PC-9 (cell line): ENCODE measurements at regions not wholly inside any gene's neighbourhood (a gene's known extent, or its start where the extent isn't known, plus 50 kb on each side); places are given as distances from the start of the nearest gene placed in this dataset.

Source experiments
- BruUV-seq: library from RNA; stranded (reverse); fragments of 400-500 nt; replicated peaks from 2 replicates; lab custom pipeline; 2021; lab: Mats Ljungman, UMichigan
- CTCF ChIA-PET: fragments of 300-600 bp; sonication (Branson Sonifier 250); formaldehyde crosslinking; loops from one replicate; lab custom pipeline; 2022; ENCODE audit warnings: antibody characterized with exemption; lab: Charles Lee
- POLR2A ChIA-PET: fragments of 300-600 bp; sonication (Branson Sonifier 250); formaldehyde crosslinking; loops from one replicate; lab custom pipeline; 2022; ENCODE audit warnings: antibody characterized with exemption; ENCODE audit not compliant: unreplicated experiment; lab: Charles Lee
- DNase-seq, 2 experiments: peaks; one replicate each; pipeline versions ENCODE4 v3.0.0 to v3.0.0-alpha.2; 2015 to 2022; ENCODE audit warnings: mixed read lengths in 1 of 2
- H2AFZ ChIP-seq: fragments of 200-600 bp; sonication (generic); 2 replicates; pipeline ENCODE4 v1.8.1; 2017; ENCODE audit warnings: antibody characterized with exemption
- H3F3A ChIP-seq: fragments of 200-600 bp; sonication (generic); 2 replicates; pipeline ENCODE4 v1.8.1; 2017; ENCODE audit warnings: antibody characterized with exemption, mild to moderate bottlenecking, low read depth; ENCODE audit not compliant: insufficient read depth
- H3K27ac ChIP-seq: fragments of 200-600 bp; sonication (generic); 2 replicates; pipeline ENCODE4 v1.6.1; 2016; ENCODE audit warnings: mixed run types
- H3K27me3 ChIP-seq: fragments of 200-600 bp; sonication (generic); 2 replicates; pipeline ENCODE4 v1.6.1; 2016; ENCODE audit warnings: low read depth, mixed run types; ENCODE audit not compliant: insufficient read depth
- H3K36me3 ChIP-seq: fragments of 200-600 bp; sonication (generic); 2 replicates; pipeline ENCODE4 v1.6.1; 2016; ENCODE audit warnings: low read depth, mixed run types
- H3K4me1 ChIP-seq: fragments of 200-600 bp; sonication (generic); replicated peaks from 2 replicates; pipeline ENCODE4 v1.6.1; 2016; ENCODE audit warnings: mixed run types; ENCODE audit not compliant: insufficient read depth
- H3K4me2 ChIP-seq: fragments of 200-600 bp; sonication (generic); 2 replicates; pipeline ENCODE4 v1.6.1; 2017; ENCODE audit warnings: mixed run types
- H3K4me3 ChIP-seq: fragments of 200-600 bp; sonication (generic); 2 replicates; pipeline ENCODE4 v1.6.1; 2016; ENCODE audit warnings: mixed run types
- H3K79me2 ChIP-seq: fragments of 200-600 bp; sonication (generic); 2 replicates; pipeline ENCODE4 v1.6.1; 2017; ENCODE audit warnings: low read depth, mixed run types
- H3K9me2 ChIP-seq: fragments of 200-600 bp; sonication (generic); 2 replicates; pipeline ENCODE4 v1.8.1; 2017; ENCODE audit warnings: mild to moderate bottlenecking; ENCODE audit not compliant: insufficient read depth
- H3K9me3 ChIP-seq: fragments of 200-600 bp; sonication (generic); 2 replicates; pipeline ENCODE4 v1.8.1; 2016; ENCODE audit warnings: low read depth; ENCODE audit not compliant: insufficient read depth
- H4K20me1 ChIP-seq: fragments of 200-600 bp; sonication (generic); 2 replicates; pipeline ENCODE4 v1.8.1; 2017; ENCODE audit not compliant: insufficient read depth
- EZH2 ChIP-seq: fragments of 200-600 bp; sonication (generic); IDR thresholded peaks from 2 replicates; pipeline ENCODE4 v1.8.0; 2017; ENCODE audit warnings: antibody characterized with exemption, low read depth
- intact Hi-C: fragments of 100-400 bp; cut with micrococcal nuclease; formaldehyde crosslinking; loops from one replicate; pipeline ENCODE4 v1.10.0; 2022; ENCODE audit not compliant: unreplicated experiment
- TF ChIP-seq, protein P1 (sequence below): fragments of 200-600 bp; sonication (generic); conservative IDR thresholded peaks from 2 replicates; pipeline ENCODE4 v1.6.1; 2017; ENCODE audit warnings: mixed run types, antibody characterized with exemption, mild to moderate bottlenecking, moderate library complexity

DNA sequence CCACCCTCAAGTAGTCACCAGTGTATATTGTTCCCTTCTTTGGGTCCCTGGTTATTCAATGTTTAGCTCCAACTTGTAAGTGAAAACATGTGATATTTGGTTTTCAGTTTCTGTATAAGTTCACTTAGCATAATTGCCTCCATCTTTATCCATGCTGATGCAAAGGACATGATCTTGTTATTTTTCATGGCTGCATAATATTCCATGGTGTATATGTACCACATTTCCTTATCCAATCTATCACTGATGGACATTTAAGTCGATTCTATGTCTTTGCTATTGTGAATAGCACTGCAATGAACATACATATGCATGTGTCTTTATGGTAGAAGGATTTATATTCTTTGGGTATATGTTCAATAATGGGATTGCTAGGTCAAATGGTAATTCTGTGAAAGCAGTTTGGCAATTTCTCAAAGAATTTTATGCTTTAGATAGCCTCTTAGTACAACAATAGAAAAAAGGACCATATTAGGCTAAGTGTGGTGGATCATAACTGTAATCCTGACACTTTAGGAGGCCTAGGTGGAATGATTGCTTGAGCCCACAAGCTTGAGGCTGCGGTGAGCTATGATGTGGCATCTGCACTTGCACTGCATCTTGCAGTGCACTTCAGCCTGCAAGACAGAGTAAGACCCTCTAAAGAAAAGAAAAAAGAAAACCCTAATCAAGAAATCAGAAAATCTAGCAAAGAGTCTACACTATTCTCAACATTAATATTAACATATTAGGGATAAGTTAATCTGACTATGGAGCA is 468.5 kb upstream of the FAT3 start:
- no peaks in the 10 kb centered on the region for H3K36me3 ChIP-seq
- no peak for DNase-seq
- no TSS peak for BruUV-seq
- no peaks in the 10 kb centered on the region for H3K4me1 ChIP-seq
- 0 out of 2 replicates have a peak, but pooled peaks cover 6% of the 10 kb centered on the region for H3K9me3 ChIP-seq
- TF ChIP-seq, protein P1, sequence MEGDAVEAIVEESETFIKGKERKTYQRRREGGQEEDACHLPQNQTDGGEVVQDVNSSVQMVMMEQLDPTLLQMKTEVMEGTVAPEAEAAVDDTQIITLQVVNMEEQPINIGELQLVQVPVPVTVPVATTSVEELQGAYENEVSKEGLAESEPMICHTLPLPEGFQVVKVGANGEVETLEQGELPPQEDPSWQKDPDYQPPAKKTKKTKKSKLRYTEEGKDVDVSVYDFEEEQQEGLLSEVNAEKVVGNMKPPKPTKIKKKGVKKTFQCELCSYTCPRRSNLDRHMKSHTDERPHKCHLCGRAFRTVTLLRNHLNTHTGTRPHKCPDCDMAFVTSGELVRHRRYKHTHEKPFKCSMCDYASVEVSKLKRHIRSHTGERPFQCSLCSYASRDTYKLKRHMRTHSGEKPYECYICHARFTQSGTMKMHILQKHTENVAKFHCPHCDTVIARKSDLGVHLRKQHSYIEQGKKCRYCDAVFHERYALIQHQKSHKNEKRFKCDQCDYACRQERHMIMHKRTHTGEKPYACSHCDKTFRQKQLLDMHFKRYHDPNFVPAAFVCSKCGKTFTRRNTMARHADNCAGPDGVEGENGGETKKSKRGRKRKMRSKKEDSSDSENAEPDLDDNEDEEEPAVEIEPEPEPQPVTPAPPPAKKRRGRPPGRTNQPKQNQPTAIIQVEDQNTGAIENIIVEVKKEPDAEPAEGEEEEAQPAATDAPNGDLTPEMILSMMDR: no peak
- TF ChIP-seq EZH2: no peak
- H3K9me2 ChIP-seq: no peaks in the 10 kb centered on the region; the same call in 1 of the 2 replicates
- no peaks in the 10 kb centered on the region for H3K79me2 ChIP-seq
- intact Hi-C loops: no loop called here
- no peaks in the 10 kb centered on the region for H3K27me3 ChIP-seq
- CTCF ChIA-PET: no interaction called here
- no peak overlapping the region for H3K4me3 ChIP-seq
- no peak overlapping the region for H2AFZ ChIP-seq
- no peaks in the 10 kb centered on the region for H4K20me1 ChIP-seq
- H3K4me2 ChIP-seq: no peak overlapping the region
- POLR2A ChIA-PET: no interaction called here
- H3K27ac ChIP-seq: no peak overlapping the region
- H3F3A ChIP-seq: no peaks in the 10 kb centered on the region

DNA sequence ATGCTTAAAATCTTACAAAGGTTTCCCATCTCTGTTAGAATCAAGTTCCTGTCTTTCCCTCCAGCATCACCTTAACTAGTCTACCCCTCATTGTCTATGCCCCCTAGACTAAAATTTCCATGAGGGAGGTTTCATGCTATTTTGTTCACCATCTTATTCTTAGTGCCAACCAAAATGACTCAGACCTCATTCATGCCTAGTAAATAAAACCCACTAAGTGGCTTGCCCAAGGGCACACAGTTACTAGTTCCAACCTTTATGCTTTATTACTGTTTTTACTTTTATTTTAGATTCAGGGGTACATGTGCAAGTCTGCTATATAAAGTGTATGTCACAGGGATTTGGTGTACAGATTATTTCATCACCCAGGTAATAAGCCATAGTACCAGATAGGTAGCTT is 469.1 kb upstream of the FAT3 start:
- Histone ChIP-seq H2AFZ (no peak overlapping the region), H3F3A (no peaks in the 10 kb centered on the region), H3K4me1 (no peaks in the 10 kb centered on the region), H3K4me2 (no peak overlapping the region), H3K36me3 (no peaks in the 10 kb centered on the region), H3K4me3 (no peak overlapping the region), H4K20me1 (no peaks in the 10 kb centered on the region), H3K27ac (no peak overlapping the region), H3K27me3 (no peaks in the 10 kb centered on the region), H3K9me2 (no peaks in the 10 kb centered on the region; the same call in 1 of the 2 replicates), H3K79me2 (no peaks in the 10 kb centered on the region), H3K9me3 (0 out of 2 replicates have a peak, but pooled peaks cover 6% of the 10 kb centered on the region)
- intact Hi-C loops: no loop called here
- BruUV-seq: no TSS peak
- ChIA-PET POLR2A (no interaction called here), CTCF (no interaction called here)
- DNase-seq: no peak
- TF ChIP-seq, protein P1: no peak
- no peak for TF ChIP-seq EZH2

DNA sequence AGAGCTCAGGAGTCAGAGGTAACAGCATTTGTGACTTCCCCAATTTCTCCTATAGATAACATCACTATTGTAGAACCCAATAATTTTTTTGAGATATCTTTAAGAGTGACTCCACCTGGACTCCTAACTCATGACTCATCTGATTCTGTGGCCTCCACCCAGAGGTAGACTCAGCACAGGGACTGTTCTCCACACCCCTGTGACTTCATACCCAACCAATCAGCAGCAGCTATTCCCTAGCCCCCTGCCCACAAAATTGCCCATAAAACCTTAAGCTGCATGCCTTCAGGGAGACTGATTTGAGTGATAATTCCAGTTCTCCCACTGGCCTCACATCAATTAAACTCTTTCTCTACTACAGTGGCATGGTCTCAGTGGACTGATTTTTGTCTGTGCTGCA is 475.4 kb upstream of the FAT3 start:
- Histone ChIP-seq H3F3A (no peaks in the 10 kb centered on the region), H3K36me3 (no peaks in the 10 kb centered on the region), H3K27me3 (no peaks in the 10 kb centered on the region), H3K4me2 (no peak overlapping the region), H3K4me3 (no peak overlapping the region), H4K20me1 (no peaks in the 10 kb centered on the region), H3K27ac (no peak overlapping the region), H3K9me3 (0 out of 2 replicates have a peak, but pooled peaks cover 6% of the 10 kb centered on the region), H3K4me1 (peaks cover 7% of the 10 kb centered on the region; the same call in 1 of the 2 replicates), H3K9me2 (no peaks in the 10 kb centered on the region), H3K79me2 (no peaks in the 10 kb centered on the region), H2AFZ (no peak overlapping the region)
- CTCF ChIA-PET: no interaction called here
- peak; percentile 34 to 73 for DNase-seq
- POLR2A ChIA-PET: no interaction called here
- BruUV-seq: no TSS peak
- intact Hi-C loops: no loop called here
- TF ChIP-seq EZH2: no peak
- TF ChIP-seq, protein P1: no peak
